ENCODE measurements at regions not wholly inside any gene's neighbourhood (a gene's known extent, or its start where the extent isn't known, plus 50 kb on each side); places are given as distances from the start of the nearest gene placed in this dataset.

DNA sequence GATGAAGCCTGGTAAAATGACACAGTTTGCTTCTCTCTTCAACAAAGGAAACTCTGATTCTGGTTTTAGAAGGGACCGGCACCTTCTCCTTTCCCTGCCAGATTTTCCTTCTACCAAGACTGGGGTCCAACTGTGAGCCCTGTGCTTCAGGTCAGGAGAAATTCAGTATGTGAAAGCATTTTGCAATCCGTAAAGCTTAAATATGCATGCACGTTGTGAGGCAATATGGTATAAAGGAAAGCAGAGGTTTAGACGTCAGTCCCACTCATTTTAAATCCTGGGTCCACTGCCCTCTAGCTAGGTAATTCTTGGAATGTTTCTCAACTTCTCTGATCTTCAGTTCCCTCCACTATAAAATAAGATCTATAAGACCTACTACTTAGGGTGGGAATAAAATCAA lies 359.0 kb upstream of the NPSR1 start:
- no peak for TF ChIP-seq ZNF274 (IDR thresholded peaks at IDR 0.05; ENCODE audit: low read depth, low read length)
- TF ChIP-seq SUZ12 (IDR thresholded peaks at IDR 0.05; ENCODE audit: extremely low read depth, insufficient read depth, insufficient read length): no peak
